Lower leg skin (tissue), 4 donors: ENCODE measurements at regions not wholly inside any gene's neighbourhood (a gene's known extent, or its start where the extent isn't known, plus 50 kb on each side); places are given as distances from the start of the nearest gene placed in this dataset.

Experiments used
- DNase-seq, 2 donors: peaks; one replicate each; pipeline ENCODE4 v3.0.0-alpha.2; 2019; ENCODE audit warnings: low spot score in 2 of 2
- H3K4me3 ChIP-seq: fragments of 200-600 bp; sonication (generic); 2 replicates; pipeline ENCODE4 v1.5.1; 2017; ENCODE audit warnings: mild to moderate bottlenecking, low read depth; ENCODE audit not compliant: poor library complexity, severe bottlenecking
- CTCF ChIP-seq, 3 donors: fragments of 450-650 bp; IDR thresholded peaks; one replicate each; pipeline ENCODE4 v1.5.1; 2016; ENCODE audit warnings: antibody characterized with exemption in 3 of 3, mild to moderate bottlenecking in 3 of 3, moderate library complexity in 2 of 3
- POLR2A ChIP-seq, 2 donors: fragments of 450-650 bp; IDR thresholded peaks; one replicate each; pipeline ENCODE4 v1.6.1; 2016 to 2017; ENCODE audit warnings: antibody characterized with exemption in 2 of 2, mild to moderate bottlenecking in 1 of 2, moderate library complexity in 1 of 2
- WGBS, 2 donors: methylation state at CpG; one replicate each; pipeline ENCODE4 v1.1.5; 2018; 5-methylcytosine and 5-hydroxymethylcytosine counted together
- intact Hi-C: fragments of 100-400 bp; cut with DNase I; formaldehyde crosslinking; loops from one replicate; pipeline ENCODE4 v1.15.0; 2023; ENCODE audit warnings: low total_unique reads

- no peak overlapping the region for H3K4me3 ChIP-seq
- intact Hi-C loops, result no loop called here
- TF ChIP-seq POLR2A (IDR thresholded peaks at IDR 0.05) (no peak), CTCF (IDR thresholded peaks at IDR 0.05) (no peak)
- DNase-seq, result no peak
Observed at GRCh38 chr3:84109911-84110310, 848.9 kb upstream of the CADM2 start.

DNA sequence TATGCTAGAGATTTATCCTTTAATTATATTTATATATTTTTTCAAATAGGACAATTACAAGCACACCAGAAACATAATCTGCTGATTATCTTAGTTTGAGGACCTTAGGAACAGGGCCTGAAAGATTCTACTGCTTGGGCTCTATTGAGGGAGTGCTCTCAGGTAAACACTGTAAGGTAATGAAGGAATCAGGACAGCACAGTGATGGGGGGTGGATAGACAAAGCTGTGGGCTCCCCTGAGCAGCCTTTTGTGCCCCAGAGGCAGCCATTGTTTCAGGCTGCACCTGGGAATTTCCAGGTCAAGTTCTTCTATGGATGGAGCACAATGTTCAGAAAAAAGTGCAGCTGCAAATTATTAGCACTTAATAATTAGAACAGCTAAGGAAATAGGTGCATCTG is 848.0 kb upstream of the CADM2 start:
- intact Hi-C loops, result no loop called here
- TF ChIP-seq POLR2A (IDR thresholded peaks at IDR 0.05), result no peak
- TF ChIP-seq CTCF (IDR thresholded peaks at IDR 0.05), result no peak
- no peak overlapping the region for H3K4me3 ChIP-seq
- no peak for DNase-seq

DNA sequence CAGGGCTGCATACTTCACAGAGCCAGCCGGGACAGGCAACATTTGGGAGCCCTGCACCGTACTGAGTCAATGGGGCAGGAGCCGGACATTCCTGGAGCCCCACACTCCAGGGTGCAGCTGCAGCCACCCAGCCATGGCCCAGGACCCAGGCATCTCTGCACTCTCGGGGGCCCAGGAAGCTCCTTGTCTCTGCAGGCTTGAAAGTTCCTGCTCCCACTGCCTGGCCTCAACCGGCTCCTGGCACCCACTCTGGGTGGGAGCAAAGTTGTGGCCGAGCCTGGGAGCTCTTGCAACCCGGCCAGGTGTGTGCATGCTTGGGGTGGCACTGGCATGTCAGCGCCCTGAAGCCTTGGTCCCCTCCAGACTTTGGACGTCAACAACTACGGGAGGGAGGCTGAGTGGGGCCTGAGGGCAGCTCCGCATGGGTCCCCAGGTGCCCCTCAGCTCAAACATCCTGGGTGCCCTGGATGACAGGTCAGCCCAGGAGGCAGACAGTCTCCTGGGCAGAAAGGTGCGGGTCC is 833.5 kb upstream of the CADM2 start:
- 90 to 97% methylated on average over 6 to 11 of the region's 12 CpGs for WGBS, 2 donors
- no peak for DNase-seq
- intact Hi-C loops, result no loop called here
- no peak overlapping the region for H3K4me3 ChIP-seq
- no peak for TF ChIP-seq POLR2A (IDR thresholded peaks at IDR 0.05)

- DNase-seq, result no peak
- TF ChIP-seq POLR2A (IDR thresholded peaks at IDR 0.05), result no peak
- TF ChIP-seq CTCF (IDR thresholded peaks at IDR 0.05), result no peak
- H3K4me3 ChIP-seq, result no peak overlapping the region
- intact Hi-C loops, result no loop called here
- WGBS, 2 donors, result 95 to 98% methylated on average over 21 of the region's 21 CpGs
Observed at GRCh38 chr3:84125760-84126159, 833.0 kb upstream of the CADM2 start.

GRCh38 chr3:84126160-84126559 is 832.6 kb upstream of the CADM2 start:
- intact Hi-C loops, result no loop called here
- H3K4me3 ChIP-seq, result no peak overlapping the region
- TF ChIP-seq CTCF (IDR thresholded peaks at IDR 0.05) (no peak), POLR2A (IDR thresholded peaks at IDR 0.05) (no peak)
- 94 to 96% methylated on average over 16 of the region's 16 CpGs for WGBS, 2 donors
- no peak for DNase-seq

DNA sequence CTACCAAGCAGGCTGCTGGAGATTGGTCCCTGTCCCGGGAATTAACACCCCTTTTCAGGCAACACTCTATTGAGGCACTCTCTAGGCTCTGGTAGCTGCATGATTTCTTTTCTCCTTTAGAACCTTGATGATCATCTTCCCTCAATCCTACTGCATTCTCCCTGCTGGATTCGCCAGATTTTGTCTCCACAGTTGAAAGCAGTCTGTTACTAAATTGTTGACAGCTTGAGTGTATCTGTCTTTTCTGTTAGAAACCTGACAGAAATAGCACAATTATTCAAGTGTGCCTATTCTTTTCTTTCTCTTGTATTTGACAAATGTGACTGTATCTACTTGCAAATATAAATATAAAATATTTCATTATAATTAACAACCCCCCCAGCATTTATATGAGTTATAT is 830.8 kb upstream of the CADM2 start:
- no peak for DNase-seq
- WGBS, 2 donors, result 65 to 74% methylated on average over 2 of the region's 2 CpGs
- no peak overlapping the region for H3K4me3 ChIP-seq
- no peak for TF ChIP-seq POLR2A (IDR thresholded peaks at IDR 0.05)
- TF ChIP-seq CTCF (IDR thresholded peaks at IDR 0.05), result no peak
- intact Hi-C loops, result no loop called here
